Endothelial cell of umbilical vein (primary cell): ENCODE measurements at regions not wholly inside any gene's neighbourhood (a gene's known extent, or its start where the extent isn't known, plus 50 kb on each side); places are given as distances from the start of the nearest gene placed in this dataset.

Experiments
- CTCF ChIP-seq, 2 donors: IDR thresholded peaks; 1 replicate in 1 of 2; 2 replicates in 1 of 2; pipeline ENCODE4 v1.5.1; 2011; ENCODE audit warnings: low read length in 2 of 2, mild to moderate bottlenecking in 2 of 2, moderate library complexity in 2 of 2, control low read depth in 1 of 2, inconsistent platforms in 1 of 2, low read depth in 1 of 2; ENCODE audit not compliant: insufficient read depth in 1 of 2; ENCODE audit errors: extremely low read depth in 1 of 2
- EZH2 ChIP-seq: IDR thresholded peaks from 2 replicates; pipeline ENCODE4 v1.6.1; 2012; ENCODE audit warnings: borderline replicate concordance, low read depth, mild to moderate bottlenecking, moderate library complexity, low read length, inconsistent platforms; ENCODE audit not compliant: severe bottlenecking
- GATA2 ChIP-seq: IDR thresholded peaks from 2 replicates; pipeline ENCODE4 v1.7.0; 2011; ENCODE audit warnings: low read depth, mild to moderate bottlenecking, moderate library complexity, mixed read lengths, low read length; ENCODE audit not compliant: insufficient read length, insufficient read depth
- JUN ChIP-seq: IDR thresholded peaks from 2 replicates; pipeline ENCODE4 v1.6.1; 2011; ENCODE audit warnings: borderline replicate concordance, low read depth; ENCODE audit not compliant: insufficient read length, insufficient read depth
- POLR2A ChIP-seq: IDR thresholded peaks from 2 replicates; pipeline ENCODE4 v1.6.1; 2012; ENCODE audit warnings: low read depth, mild to moderate bottlenecking, control low read depth, low read length
- POLR2AphosphoS5 ChIP-seq: IDR thresholded peaks from 2 replicates; pipeline ENCODE4 v1.6.1; 2012; ENCODE audit warnings: low read depth, mild to moderate bottlenecking, control low read depth, low read length, moderate library complexity; ENCODE audit not compliant: insufficient read depth
- TF ChIP-seq, protein P1 (sequence below): IDR thresholded peaks from 2 replicates; pipeline ENCODE4 v1.6.1; 2011; ENCODE audit not compliant: insufficient read depth, insufficient read length

DNA sequence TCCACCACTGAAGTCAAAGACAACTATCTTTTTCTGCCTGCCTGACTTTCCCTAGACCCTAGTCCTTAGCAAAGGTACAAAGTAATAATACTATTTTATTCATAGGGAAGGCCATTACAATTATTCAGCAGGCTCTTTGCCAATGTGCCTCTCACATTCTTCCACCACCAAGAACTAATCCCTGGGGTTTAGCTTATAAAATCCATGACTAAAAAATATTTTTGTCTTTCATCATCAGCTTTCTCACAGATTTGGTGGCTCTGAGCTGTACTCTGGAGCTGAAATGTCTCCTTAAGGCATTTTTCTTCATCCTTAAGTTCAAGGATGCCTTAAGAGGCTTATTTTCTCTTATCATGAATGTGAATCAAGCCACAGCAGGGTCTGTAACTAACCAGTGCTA lies 96.1 kb downstream of the OXGR1 start:
- TF ChIP-seq POLR2AphosphoS5 (no peak), CTCF (IDR thresholded peaks at IDR 0.05; ENCODE audit: extremely low read depth in 1 of 2, insufficient read depth in 1 of 2, low read depth in 1 of 2, low read length in 2 of 2) (no peak), JUN (no peak), POLR2A (no peak), EZH2 (no peak), GATA2 (no peak)
- TF ChIP-seq, protein P1, sequence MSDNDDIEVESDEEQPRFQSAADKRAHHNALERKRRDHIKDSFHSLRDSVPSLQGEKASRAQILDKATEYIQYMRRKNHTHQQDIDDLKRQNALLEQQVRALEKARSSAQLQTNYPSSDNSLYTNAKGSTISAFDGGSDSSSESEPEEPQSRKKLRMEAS, result no peak
